ENCODE measurements at regions not wholly inside any gene's neighbourhood (a gene's known extent, or its start where the extent isn't known, plus 50 kb on each side); places are given as distances from the start of the nearest gene placed in this dataset.

- TF ChIP-seq ZNF174 (tag by site-specific recombination; IDR thresholded peaks at IDR 0.05) (no peak), ZNF433 (tag by site-specific recombination; IDR thresholded peaks at IDR 0.05; ENCODE audit: low read depth) (no peak), ZNF580 (tag by site-specific recombination; IDR thresholded peaks at IDR 0.05) (no peak)
Observed at GRCh38 chr18:28313602-28314001, 136.7 kb upstream of the CDH2 start (continued).

GRCh38 chr18:28288784-28289183 lies 111.9 kb upstream of the CDH2 start:
- ChIA-PET POLR2A (no interaction called here), CTCF (no interaction called here)
- no peaks in the 10 kb centered on the region for H3K4me1 ChIP-seq (ENCODE audit: control insufficient read depth, insufficient read depth, low read length)
- H3K9me3 ChIP-seq (ENCODE audit: control insufficient read depth, insufficient read depth, low read depth, low read length), result no peaks in the 10 kb centered on the region
- no peak overlapping the region for H3K27ac ChIP-seq (ENCODE audit: extremely low read depth, low read depth, low read length)
- H3K4me3 ChIP-seq (ENCODE audit: low read depth, low read length), result no peak overlapping the region
- H3K36me3 ChIP-seq (ENCODE audit: control insufficient read depth in 2 of 2, insufficient read depth in 1 of 2, low read length in 2 of 2), result no peaks in the 10 kb centered on the region
- TF ChIP-seq ZNF488 (tag by site-specific recombination; IDR thresholded peaks at IDR 0.05) (no peak), ZNF133 (tag by site-specific recombination; IDR thresholded peaks at IDR 0.05) (no peak), BCL11A (tag by site-specific recombination; IDR thresholded peaks at IDR 0.05; ENCODE audit: low read depth) (no peak), ZNF843 (tag by site-specific recombination; IDR thresholded peaks at IDR 0.05) (no peak)

- Histone ChIP-seq H3K36me3 (ENCODE audit: control insufficient read depth in 2 of 2, insufficient read depth in 1 of 2, low read length in 2 of 2) (no peaks in the 10 kb centered on the region), H3K4me3 (ENCODE audit: low read depth, low read length) (no peak overlapping the region), H3K4me1 (ENCODE audit: control insufficient read depth, insufficient read depth, low read length) (no peaks in the 10 kb centered on the region), H3K9me3 (ENCODE audit: control insufficient read depth, insufficient read depth, low read depth, low read length) (no peaks in the 10 kb centered on the region), H3K27ac (ENCODE audit: extremely low read depth, low read depth, low read length) (no peak overlapping the region)
- ChIA-PET POLR2A (no interaction called here), CTCF (no interaction called here)
- no peak for TF ChIP-seq ZNF560 (tag by site-specific recombination; IDR thresholded peaks at IDR 0.05; ENCODE audit: borderline replicate concordance)
- TF ChIP-seq CTCF (tag by site-specific recombination; IDR thresholded peaks at IDR 0.05), result no peak
- no peak for TF ChIP-seq ZNF623 (tag by site-specific recombination; IDR thresholded peaks at IDR 0.05)
- TF ChIP-seq ZNF362 (tag by site-specific recombination; IDR thresholded peaks at IDR 0.05), result no peak
- TF ChIP-seq SCRT2 (tag by site-specific recombination; IDR thresholded peaks at IDR 0.05), result no peak
- TF ChIP-seq GLIS1 (tag by site-specific recombination; IDR thresholded peaks at IDR 0.05), result no peak
- TF ChIP-seq ZBTB11 (tag by site-specific recombination; conservative IDR thresholded peaks at IDR 0.05; ENCODE audit: low read depth), result no peak
- TF ChIP-seq ZNF580 (tag by site-specific recombination; IDR thresholded peaks at IDR 0.05), result no peak
- TF ChIP-seq ZBTB49 (tag by site-specific recombination; IDR thresholded peaks at IDR 0.05; ENCODE audit: low read depth), result no peak
- no peak for TF ChIP-seq GLI2 (tag by site-specific recombination; IDR thresholded peaks at IDR 0.05; ENCODE audit: borderline replicate concordance, low read depth)
- no peak for TF ChIP-seq ZNF768 (tag by site-specific recombination; IDR thresholded peaks at IDR 0.05)
- no peak for TF ChIP-seq KLF9 (tag by site-specific recombination; IDR thresholded peaks at IDR 0.05; ENCODE audit: low read depth)
- no peak for TF ChIP-seq ZNF510 (tag by site-specific recombination; IDR thresholded peaks at IDR 0.05; ENCODE audit: insufficient replicate concordance)
- no peak for TF ChIP-seq ZNF664 (tag by site-specific recombination; IDR thresholded peaks at IDR 0.05)
- no peak for TF ChIP-seq ZSCAN5A (tag by site-specific recombination; IDR thresholded peaks at IDR 0.05)
Observed at GRCh38 chr18:28287146-28287545, 110.2 kb upstream of the CDH2 start.
